ENCODE measurements at regions not wholly inside any gene's neighbourhood (a gene's known extent, or its start where the extent isn't known, plus 50 kb on each side); places are given as distances from the start of the nearest gene placed in this dataset.

GRCh38 chr14:32258336-32258993, 55.4 kb upstream of the RNU6-8 start:
- Histone ChIP-seq H3K4me2 (no peak overlapping the region), H3K9me3 (ENCODE audit: low read depth) (peaks cover 2% of the 10 kb centered on the region), H3K79me2 (ENCODE audit: low read depth) (no peaks in the 10 kb centered on the region), H3K4me1 (peaks cover 10% of the 10 kb centered on the region), H4K20me1 (ENCODE audit: low read depth) (no peaks in the 10 kb centered on the region), H3K36me3 (no peaks in the 10 kb centered on the region), H2AFZ (replicated peaks) (no peak overlapping the region), H3K27ac (no peak overlapping the region), H3F3A (ENCODE audit: low read depth) (peaks cover 16% of the 10 kb centered on the region), H3K27me3 (no peaks in the 10 kb centered on the region), H3K4me3 (no peak overlapping the region), H3K9ac (no peak overlapping the region)
- H3K27me3 Mint-ChIP-seq (ENCODE audit: insufficient read depth, low read depth), result no peaks in the 10 kb centered on the region
- H3K9me3 Mint-ChIP-seq, result peaks cover 11% of the 10 kb centered on the region
- no peaks in the 10 kb centered on the region for H3K36me3 Mint-ChIP-seq
- H3K4me1 Mint-ChIP-seq, result peaks cover 30% of the 10 kb centered on the region
- TF ChIP-seq EZH2 (IDR thresholded peaks at IDR 0.05) (no peak), CTCF (IDR thresholded peaks at IDR 0.05) (no peak), EZH2phosphoT487 (IDR thresholded peaks at IDR 0.05) (no peak)
- no peak for DNase-seq (ENCODE audit: low spot score)
- H3K27ac Mint-ChIP-seq, result no peak overlapping the region
- no peak overlapping the region for H3K4me3 Mint-ChIP-seq

GRCh38 chr14:32259368-32260013, 56.4 kb upstream of the RNU6-8 start:
- peak; percentile 6 for DNase-seq (ENCODE audit: low spot score)
- H3F3A ChIP-seq (ENCODE audit: low read depth), result peaks cover 12% of the 10 kb centered on the region
- no peak overlapping the region for H3K27ac ChIP-seq
- peaks cover 26% of the 10 kb centered on the region for H3K4me1 Mint-ChIP-seq
- no peaks in the 10 kb centered on the region for H3K27me3 ChIP-seq
- H3K36me3 Mint-ChIP-seq, result peaks cover 4% of the 10 kb centered on the region
- peak overlapping the region; percentile 38 for H3K27ac Mint-ChIP-seq
- TF ChIP-seq EZH2 (IDR thresholded peaks at IDR 0.05), result no peak
- no peak for TF ChIP-seq CTCF (IDR thresholded peaks at IDR 0.05)
- TF ChIP-seq EZH2phosphoT487 (IDR thresholded peaks at IDR 0.05), result no peak
- no peak overlapping the region for H2AFZ ChIP-seq (replicated peaks)
- H3K4me2 ChIP-seq, result no peak overlapping the region
- H3K9me3 ChIP-seq (ENCODE audit: low read depth), result peaks cover 12% of the 10 kb centered on the region
- H3K36me3 ChIP-seq, result no peaks in the 10 kb centered on the region
- no peak overlapping the region for H3K4me3 Mint-ChIP-seq
- H3K9me3 Mint-ChIP-seq, result peaks cover 19% of the 10 kb centered on the region
- H3K79me2 ChIP-seq (ENCODE audit: low read depth), result no peaks in the 10 kb centered on the region
- H3K4me3 ChIP-seq, result no peak overlapping the region
- no peaks in the 10 kb centered on the region for H3K27me3 Mint-ChIP-seq (ENCODE audit: insufficient read depth, low read depth)
- no peaks in the 10 kb centered on the region for H4K20me1 ChIP-seq (ENCODE audit: low read depth)
- no peak overlapping the region for H3K9ac ChIP-seq
- H3K4me1 ChIP-seq, result peaks cover 8% of the 10 kb centered on the region

- Histone ChIP-seq H3K4me2 (no peak overlapping the region), H3K9me3 (ENCODE audit: low read depth) (peaks cover 21% of the 10 kb centered on the region), H3K9ac (no peak overlapping the region), H3K36me3 (no peaks in the 10 kb centered on the region), H3K4me3 (no peak overlapping the region), H2AFZ (replicated peaks) (no peak overlapping the region), H3K79me2 (ENCODE audit: low read depth) (no peaks in the 10 kb centered on the region), H3K4me1 (no peaks in the 10 kb centered on the region), H3K27me3 (no peaks in the 10 kb centered on the region), H3K27ac (no peak overlapping the region), H4K20me1 (ENCODE audit: low read depth) (no peaks in the 10 kb centered on the region), H3F3A (ENCODE audit: low read depth) (no peaks in the 10 kb centered on the region)
- Mint-ChIP-seq H3K27me3 (ENCODE audit: insufficient read depth, low read depth) (no peaks in the 10 kb centered on the region), H3K4me1 (peaks cover 11% of the 10 kb centered on the region), H3K36me3 (peaks cover 4% of the 10 kb centered on the region), H3K4me3 (no peak overlapping the region), H3K27ac (no peak overlapping the region), H3K9me3 (peaks cover 26% of the 10 kb centered on the region)
- TF ChIP-seq EZH2 (IDR thresholded peaks at IDR 0.05) (no peak), EZH2phosphoT487 (IDR thresholded peaks at IDR 0.05) (no peak), CTCF (IDR thresholded peaks at IDR 0.05) (no peak)
- DNase-seq (ENCODE audit: low spot score), result no peak
Observed at GRCh38 chr14:32263939-32264567, 61.0 kb upstream of the RNU6-8 start.

Data from neural progenitor cell (in vitro differentiated cells).